ENCODE measurements at regions not wholly inside any gene's neighbourhood (a gene's known extent, or its start where the extent isn't known, plus 50 kb on each side); places are given as distances from the start of the nearest gene placed in this dataset.

DNA sequence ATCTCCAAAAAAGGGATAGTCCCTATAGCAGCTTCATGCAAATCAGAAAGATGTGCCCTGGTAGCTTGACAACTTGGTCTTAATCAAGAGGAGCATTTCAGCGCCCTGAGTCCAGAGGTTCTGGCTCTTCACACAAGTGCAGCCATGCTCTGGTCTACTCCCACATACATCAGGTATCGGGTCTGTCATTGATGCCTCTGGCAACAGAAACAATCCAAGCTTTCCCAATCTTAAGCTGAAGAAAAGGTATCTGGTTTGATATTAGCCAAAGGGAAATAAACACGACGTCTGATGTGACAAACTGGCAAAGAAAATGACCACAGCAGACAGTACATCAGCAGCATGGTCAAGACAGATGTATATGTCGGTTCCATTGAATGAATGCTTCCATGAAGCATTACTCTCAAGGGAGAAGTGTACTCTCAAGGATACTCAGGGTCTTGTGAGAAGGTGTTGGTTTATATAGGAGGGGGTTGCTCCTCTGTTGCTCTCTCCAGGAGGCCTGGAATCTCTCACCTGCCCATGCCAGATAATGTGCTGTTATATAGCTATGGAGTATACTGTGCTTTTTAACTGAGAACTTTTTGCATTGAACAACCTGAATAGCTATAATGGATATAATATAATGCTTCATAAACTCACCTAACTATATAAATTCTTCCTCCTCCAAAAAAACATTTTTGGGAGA, 879.6 kb upstream of the PCDH10 start:
- DNase-seq (ENCODE audit: low spot score), result no peak
- no peak overlapping the region for H3K27ac Mint-ChIP-seq (ENCODE audit: unreplicated experiment)
- no peaks in the 10 kb centered on the region for H3K27me3 Mint-ChIP-seq (ENCODE audit: unreplicated experiment)
- TF ChIP-seq, protein P1, sequence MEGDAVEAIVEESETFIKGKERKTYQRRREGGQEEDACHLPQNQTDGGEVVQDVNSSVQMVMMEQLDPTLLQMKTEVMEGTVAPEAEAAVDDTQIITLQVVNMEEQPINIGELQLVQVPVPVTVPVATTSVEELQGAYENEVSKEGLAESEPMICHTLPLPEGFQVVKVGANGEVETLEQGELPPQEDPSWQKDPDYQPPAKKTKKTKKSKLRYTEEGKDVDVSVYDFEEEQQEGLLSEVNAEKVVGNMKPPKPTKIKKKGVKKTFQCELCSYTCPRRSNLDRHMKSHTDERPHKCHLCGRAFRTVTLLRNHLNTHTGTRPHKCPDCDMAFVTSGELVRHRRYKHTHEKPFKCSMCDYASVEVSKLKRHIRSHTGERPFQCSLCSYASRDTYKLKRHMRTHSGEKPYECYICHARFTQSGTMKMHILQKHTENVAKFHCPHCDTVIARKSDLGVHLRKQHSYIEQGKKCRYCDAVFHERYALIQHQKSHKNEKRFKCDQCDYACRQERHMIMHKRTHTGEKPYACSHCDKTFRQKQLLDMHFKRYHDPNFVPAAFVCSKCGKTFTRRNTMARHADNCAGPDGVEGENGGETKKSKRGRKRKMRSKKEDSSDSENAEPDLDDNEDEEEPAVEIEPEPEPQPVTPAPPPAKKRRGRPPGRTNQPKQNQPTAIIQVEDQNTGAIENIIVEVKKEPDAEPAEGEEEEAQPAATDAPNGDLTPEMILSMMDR (IDR thresholded peaks at IDR 0.05; ENCODE audit: unreplicated experiment), result no peak
- no peak overlapping the region for H3K4me3 Mint-ChIP-seq (ENCODE audit: unreplicated experiment)
- no peaks in the 10 kb centered on the region for H3K36me3 Mint-ChIP-seq (ENCODE audit: low read depth, unreplicated experiment)
- no peaks in the 10 kb centered on the region for H3K4me1 Mint-ChIP-seq (ENCODE audit: unreplicated experiment)
- no peaks in the 10 kb centered on the region for H3K9me3 Mint-ChIP-seq (ENCODE audit: unreplicated experiment)

DNA sequence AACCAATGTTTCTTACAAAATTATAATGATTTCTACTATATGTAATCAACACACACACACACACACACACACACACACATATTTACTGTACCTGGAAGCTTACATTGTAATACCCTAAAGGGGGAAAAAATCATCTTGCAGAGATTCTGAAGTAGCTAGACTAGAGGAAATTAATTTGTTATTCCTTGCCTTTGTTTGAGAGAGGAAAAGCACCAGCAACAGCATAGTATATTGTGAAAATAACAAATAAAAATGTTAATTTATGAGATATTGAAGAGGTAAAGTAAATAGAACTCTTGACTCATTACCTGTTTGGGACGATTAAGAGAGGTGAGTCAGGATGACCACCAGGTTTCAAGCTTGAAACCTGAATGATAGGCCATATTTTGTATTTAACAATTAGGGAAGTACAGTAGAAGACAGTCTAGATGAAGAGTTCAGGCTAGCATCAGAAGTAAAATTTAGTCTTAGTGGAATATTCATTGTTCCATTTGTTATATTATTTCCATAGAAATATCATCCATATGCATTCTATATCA, 873.4 kb upstream of the PCDH10 start:
- no peaks in the 10 kb centered on the region for H3K9me3 Mint-ChIP-seq (ENCODE audit: unreplicated experiment)
- H3K4me3 Mint-ChIP-seq (ENCODE audit: unreplicated experiment), result no peak overlapping the region
- no peak for DNase-seq (ENCODE audit: low spot score)
- TF ChIP-seq, protein P1 (IDR thresholded peaks at IDR 0.05; ENCODE audit: unreplicated experiment), result no peak
- H3K27ac Mint-ChIP-seq (ENCODE audit: unreplicated experiment), result no peak overlapping the region
- no peaks in the 10 kb centered on the region for H3K4me1 Mint-ChIP-seq (ENCODE audit: unreplicated experiment)
- no peaks in the 10 kb centered on the region for H3K27me3 Mint-ChIP-seq (ENCODE audit: unreplicated experiment)
- H3K36me3 Mint-ChIP-seq (ENCODE audit: low read depth, unreplicated experiment), result no peaks in the 10 kb centered on the region

DNA sequence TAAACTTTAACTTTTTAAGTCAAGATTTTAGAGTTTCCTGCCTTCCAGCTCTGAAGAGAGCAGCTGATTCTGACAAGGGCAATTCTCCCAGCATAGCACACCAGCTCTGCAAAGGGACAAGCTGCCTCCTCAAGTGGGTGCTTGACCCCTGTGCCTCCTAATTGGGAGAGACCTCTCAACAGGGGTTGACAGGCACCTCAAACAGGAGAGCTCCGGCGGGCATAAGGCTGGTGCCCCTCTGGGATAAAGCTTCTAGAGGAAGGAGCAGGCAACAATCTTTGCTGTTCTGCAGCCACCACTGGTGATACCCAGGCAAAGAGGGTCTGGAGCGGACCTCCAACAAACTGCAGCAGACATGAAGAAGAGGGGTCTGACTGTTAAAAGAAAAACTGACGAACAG, 872.9 kb upstream of the PCDH10 start:
- Mint-ChIP-seq H3K4me3 (ENCODE audit: unreplicated experiment) (no peak overlapping the region), H3K4me1 (ENCODE audit: unreplicated experiment) (no peaks in the 10 kb centered on the region), H3K27ac (ENCODE audit: unreplicated experiment) (no peak overlapping the region), H3K9me3 (ENCODE audit: unreplicated experiment) (no peaks in the 10 kb centered on the region), H3K27me3 (ENCODE audit: unreplicated experiment) (no peaks in the 10 kb centered on the region), H3K36me3 (ENCODE audit: low read depth, unreplicated experiment) (no peaks in the 10 kb centered on the region)
- TF ChIP-seq, protein P1 (IDR thresholded peaks at IDR 0.05; ENCODE audit: unreplicated experiment), result no peak
- no peak for DNase-seq (ENCODE audit: low spot score)

DNA sequence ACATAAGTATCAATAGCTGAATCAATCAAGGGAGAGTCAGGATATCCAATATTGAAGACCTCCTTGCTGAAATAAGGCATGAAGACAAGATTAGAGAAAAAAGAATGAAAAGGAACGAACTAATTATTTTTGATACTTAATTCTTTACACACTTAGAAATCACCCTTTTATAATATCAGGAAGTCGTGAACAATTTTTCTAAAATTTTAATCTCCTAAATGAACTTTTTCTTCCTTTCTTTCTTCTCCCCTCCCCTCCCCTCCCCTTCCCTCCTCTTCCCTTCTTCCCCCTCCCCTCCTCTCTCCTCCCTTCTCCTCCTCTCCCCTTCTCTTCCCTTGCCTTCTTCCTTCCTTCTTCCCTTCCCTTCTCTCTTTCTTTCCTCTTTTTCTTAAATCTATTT, 872.1 kb upstream of the PCDH10 start:
- Mint-ChIP-seq H3K9me3 (ENCODE audit: unreplicated experiment) (no peaks in the 10 kb centered on the region), H3K4me3 (ENCODE audit: unreplicated experiment) (no peak overlapping the region), H3K27me3 (ENCODE audit: unreplicated experiment) (no peaks in the 10 kb centered on the region), H3K36me3 (ENCODE audit: low read depth, unreplicated experiment) (no peaks in the 10 kb centered on the region), H3K4me1 (ENCODE audit: unreplicated experiment) (no peaks in the 10 kb centered on the region), H3K27ac (ENCODE audit: unreplicated experiment) (no peak overlapping the region)
- TF ChIP-seq, protein P1 (IDR thresholded peaks at IDR 0.05; ENCODE audit: unreplicated experiment), result no peak
- no peak for DNase-seq (ENCODE audit: low spot score)

DNA sequence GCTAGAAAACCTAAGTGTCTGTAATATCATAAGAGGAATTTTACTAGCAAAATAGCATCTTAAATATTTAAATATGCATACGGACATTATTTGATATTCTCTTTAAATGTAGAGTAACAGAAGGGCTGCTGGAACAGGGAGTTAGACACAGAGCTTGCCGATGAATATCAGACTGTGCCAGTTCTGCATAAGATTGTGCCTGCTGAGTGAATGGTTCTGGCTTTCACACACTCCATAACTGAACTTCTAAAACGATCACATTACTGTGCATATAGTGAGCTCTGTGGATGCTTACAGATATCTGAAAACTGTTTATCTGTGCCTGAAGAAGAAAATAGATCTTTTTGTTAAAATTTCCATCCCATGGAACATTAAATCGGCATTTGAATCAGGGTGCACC, 867.4 kb upstream of the PCDH10 start:
- Mint-ChIP-seq H3K27ac (ENCODE audit: unreplicated experiment) (no peak overlapping the region), H3K4me1 (ENCODE audit: unreplicated experiment) (no peaks in the 10 kb centered on the region), H3K4me3 (ENCODE audit: unreplicated experiment) (no peak overlapping the region), H3K36me3 (ENCODE audit: low read depth, unreplicated experiment) (no peaks in the 10 kb centered on the region), H3K9me3 (ENCODE audit: unreplicated experiment) (no peaks in the 10 kb centered on the region), H3K27me3 (ENCODE audit: unreplicated experiment) (peaks cover 2% of the 10 kb centered on the region)
- no peak for DNase-seq (ENCODE audit: low spot score)
- TF ChIP-seq, protein P1 (IDR thresholded peaks at IDR 0.05; ENCODE audit: unreplicated experiment), result no peak
